ENCODE measurements at regions not wholly inside any gene's neighbourhood (a gene's known extent, or its start where the extent isn't known, plus 50 kb on each side); places are given as distances from the start of the nearest gene placed in this dataset.

DNA sequence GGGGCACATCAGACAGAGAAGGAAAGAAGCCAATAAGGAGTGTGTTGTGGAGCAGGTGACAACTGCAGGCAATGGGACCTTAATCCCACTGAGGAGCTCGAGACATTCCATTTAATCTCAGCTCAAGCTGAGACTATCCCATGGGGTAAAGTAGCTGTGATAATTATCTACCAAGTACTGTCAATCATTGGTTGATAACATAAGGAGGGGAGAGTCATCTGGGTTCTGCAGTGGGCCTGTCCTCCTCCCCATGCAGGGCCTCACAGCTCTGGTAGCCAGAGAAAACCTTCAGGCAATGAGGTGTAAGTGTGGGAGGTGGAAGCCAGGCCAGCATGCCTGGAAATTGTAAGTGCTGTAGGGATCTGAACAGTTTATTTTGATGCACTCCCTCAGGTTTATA lies 375.0 kb upstream of the ARID1B start:
- DNase-seq, result no peak

GRCh38 chr6:156400487-156400886 lies 376.7 kb upstream of the ARID1B start:
- DNase-seq, result no peak

GRCh38 chr6:156398966-156399365 lies 378.2 kb upstream of the ARID1B start:
- DNase-seq, result no peak

GRCh38 chr6:156398371-156398770 lies 378.8 kb upstream of the ARID1B start:
- DNase-seq, result no peak

GRCh38 chr6:156396791-156397418 lies 380.3 kb upstream of the ARID1B start:
- no peak for DNase-seq

GRCh38 chr6:156396068-156396771 lies 381.0 kb upstream of the ARID1B start:
- DNase-seq, result no peak

DNA sequence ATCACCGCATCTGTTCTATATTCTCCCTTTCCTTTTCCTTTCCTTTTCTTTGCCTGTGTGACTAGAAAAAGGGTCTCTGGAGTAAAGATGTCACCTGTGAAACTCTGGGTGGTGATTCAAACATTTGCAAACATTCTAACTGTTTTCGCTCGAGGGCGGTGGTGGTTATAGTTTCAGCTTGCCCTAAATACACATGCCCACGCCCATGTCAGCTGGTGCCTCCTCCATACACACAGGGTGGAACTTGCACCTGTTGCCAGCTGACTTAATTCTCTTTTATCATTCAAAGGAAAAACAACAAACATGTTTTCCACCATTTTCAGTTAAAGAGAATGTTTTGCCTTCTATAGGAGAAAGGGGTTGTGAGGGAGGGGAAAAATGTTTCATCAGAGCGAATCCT lies 381.9 kb upstream of the ARID1B start:
- DNase-seq, result no peak

DNA sequence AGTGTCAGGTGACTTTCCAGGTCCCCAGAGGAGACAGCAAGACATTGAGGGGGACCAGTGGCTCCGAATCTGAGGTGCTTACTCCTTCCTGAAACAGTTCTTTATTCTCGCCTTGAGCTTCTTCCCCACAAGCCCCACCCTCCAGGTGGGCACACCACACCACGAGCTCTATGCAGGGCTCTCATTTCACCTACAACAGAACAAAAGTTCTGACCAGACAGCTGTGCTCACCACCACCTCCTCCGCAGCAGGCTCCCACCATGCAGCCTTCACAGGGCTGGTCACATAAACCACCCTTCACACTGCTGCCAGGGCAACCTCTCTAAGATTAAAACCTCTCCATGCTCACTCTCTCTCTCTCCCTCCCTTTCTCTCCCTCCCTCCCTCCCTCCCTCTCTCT lies 384.5 kb upstream of the ARID1B start:
- no peak for DNase-seq

DNA sequence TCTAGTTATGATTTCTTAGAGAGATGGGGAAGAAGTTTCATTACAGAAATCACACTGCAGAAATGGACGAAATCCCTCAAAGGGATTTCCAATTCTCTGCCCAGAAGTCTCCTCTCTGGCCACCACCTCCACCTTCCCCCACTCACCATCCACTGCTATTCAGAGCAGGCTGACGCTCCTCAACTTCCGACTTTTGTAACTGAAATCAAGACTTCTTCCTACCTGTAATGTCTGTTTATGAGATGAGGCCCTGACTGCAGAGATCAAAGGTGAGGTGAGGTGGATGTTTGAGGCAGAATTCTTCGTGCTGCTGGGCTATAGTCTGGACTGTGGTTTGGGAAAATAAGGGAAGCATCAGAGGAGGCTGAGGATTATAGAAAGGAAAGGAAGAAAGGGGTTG lies 385.2 kb upstream of the ARID1B start:
- no peak for DNase-seq

DNA sequence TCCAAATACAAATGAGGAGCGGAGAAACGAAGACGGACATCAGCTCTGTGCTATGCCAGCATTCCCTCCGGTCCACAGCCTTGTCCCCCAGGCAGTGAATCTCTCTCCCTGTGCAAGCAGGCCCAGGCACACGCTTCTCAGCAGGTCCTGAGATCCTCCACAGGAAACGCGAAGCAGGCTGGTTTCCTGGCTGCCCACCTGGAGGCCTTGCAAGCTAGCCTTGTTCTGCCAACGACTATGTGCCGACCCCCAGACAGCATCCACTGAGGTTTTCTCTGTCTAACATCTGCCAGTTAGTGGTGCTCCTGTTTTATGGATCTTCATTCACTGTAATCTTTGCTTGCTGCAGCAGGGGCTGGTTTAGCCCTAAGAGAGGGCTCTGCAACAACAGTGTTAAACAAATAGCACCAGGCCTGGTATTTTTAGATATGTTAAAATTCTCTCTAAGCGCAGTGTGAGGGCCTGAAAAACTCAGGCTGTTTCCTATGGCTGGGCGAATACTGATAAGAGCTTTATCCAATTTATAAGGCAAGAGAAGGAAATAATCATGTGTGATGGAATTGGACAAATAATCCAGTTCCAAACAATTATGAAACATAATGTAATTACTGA lies 386.0 kb upstream of the ARID1B start:
- DNase-seq, result no peak

DNA sequence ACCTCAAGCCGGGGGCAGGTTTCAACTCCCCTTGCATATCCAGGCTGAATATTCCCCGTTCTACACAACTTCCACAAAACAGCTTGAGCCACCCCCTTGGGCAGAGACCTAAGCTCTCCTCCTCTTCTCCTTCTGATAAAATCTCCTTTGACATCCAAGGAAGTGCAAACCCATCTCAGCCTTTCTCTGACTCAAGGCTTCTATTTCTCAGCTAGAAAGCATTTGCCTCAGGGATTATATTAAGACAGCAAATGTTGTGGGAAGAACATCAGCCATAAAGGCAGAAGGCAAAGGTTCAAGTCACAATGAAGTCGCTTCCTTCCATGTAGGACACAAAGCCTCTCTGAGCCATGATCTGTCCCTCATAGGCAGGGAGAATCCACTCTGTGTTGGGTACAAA lies 386.6 kb upstream of the ARID1B start:
- DNase-seq, result no peak

- no peak for DNase-seq
These were observed 387.9 kb upstream of the ARID1B start for GRCh38 chr6:156389296-156389695.

DNA sequence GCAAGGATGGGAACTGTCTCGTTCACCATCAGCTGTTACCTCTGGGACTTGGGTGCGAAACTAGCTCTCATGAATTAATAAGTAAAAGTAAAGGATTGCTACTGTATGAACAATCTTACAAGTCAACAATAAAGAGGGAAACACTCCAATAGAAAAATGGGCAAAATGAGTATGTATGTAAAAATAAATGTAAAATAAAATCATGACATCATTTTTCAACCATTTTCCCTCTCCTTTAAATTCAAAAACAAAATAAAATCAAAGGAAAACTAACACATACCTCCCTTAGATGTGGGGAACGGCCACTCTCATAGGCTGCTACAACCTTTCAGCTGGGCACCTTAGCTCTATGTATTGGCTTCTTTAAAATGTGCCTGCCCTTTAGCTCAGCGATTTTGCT lies 389.7 kb upstream of the ARID1B start:
- no peak for DNase-seq

DNA sequence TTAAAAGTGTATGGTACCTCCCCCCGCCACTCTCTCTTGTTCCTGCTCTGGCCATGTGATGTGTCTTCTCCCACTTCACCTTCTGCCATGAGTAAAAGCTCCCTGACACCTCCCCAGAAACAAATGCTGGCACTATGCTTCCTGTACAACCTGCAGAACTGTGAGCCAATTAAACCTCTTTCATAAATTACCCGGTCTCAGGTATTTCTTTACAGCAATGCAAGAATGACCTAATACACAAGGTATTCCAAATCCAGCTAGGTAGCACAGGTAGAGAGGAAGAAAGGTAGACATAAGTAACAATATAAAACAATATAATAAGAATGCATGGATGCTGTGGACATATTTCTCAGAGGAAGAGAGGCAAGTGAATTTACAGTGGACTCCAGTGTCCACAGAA lies 394.1 kb upstream of the ARID1B start:
- no peak for DNase-seq

DNA sequence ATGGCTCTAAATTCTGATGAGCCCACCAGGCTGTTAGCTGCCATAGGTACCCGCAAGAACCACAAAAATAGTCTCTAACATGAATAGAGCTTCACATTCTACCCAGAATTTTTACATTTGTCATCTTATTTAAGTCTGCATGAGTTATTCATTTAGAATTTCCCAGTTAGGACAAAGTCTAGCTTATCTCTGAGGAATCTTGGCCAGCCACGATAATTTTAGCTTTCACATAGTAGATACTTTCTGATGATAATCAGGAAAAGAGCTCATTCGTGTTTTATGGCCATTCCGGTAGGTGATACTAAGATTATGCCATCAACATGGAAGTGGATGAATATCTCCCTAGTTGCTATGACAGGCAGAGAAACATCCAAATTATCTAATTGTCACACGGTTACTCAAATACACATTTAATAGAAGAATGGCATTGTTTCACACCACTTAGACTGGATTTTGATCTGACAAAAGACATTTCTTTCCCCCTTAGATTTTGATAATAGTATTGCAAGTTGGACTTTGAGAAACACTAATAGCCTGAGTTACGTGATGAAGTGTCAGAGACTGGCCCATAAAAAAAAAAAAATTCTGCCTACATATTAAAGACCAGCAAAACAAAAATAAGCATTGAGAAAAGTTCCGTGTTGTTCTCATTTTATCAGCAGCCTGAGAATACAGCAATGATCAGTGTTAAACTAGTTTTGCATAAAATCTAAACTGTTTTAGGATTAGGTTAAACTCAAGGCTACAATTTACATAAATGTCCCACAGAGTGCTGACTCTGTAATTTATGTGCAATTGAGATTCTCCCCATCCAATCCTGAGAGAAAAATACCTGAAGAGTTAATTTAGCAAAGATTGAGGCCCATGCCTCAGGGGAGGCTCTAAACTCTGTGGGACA lies 397.5 kb upstream of the ARID1B start:
- DNase-seq, result no peak

GRCh38 chr6:156378853-156379252 lies 398.3 kb upstream of the ARID1B start:
- DNase-seq, result no peak

GRCh38 chr6:156376091-156376490 lies 401.1 kb upstream of the ARID1B start:
- DNase-seq, result no peak

DNA sequence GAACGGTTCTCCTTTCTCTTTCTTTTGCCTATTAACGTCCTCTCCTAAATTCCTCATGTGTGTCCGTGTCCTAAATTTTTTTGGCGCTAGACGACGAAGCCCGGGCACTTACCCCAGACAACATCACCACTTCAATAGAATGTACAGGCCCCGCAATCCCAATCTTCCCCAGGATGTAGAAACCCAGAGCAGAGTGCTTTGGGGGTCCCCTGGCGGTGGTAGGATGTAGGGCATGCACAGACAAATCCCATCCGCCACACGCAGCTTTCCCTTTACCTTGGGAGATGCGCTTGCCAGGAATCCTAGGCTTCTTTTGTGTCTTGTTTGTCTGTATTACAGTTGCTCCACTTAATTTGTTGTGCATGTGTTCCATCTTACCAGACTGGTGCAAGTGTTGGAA lies 417.3 kb upstream of the ARID1B start:
- DNase-seq, result no peak

- no peak for DNase-seq
These were observed 424.3 kb upstream of the ARID1B start for GRCh38 chr6:156352861-156353260.

- no peak for DNase-seq
These were observed 425.7 kb upstream of the ARID1B start for GRCh38 chr6:156351346-156351966.

- no peak for DNase-seq
These were observed 426.8 kb upstream of the ARID1B start for GRCh38 chr6:156350337-156350736.

DNA sequence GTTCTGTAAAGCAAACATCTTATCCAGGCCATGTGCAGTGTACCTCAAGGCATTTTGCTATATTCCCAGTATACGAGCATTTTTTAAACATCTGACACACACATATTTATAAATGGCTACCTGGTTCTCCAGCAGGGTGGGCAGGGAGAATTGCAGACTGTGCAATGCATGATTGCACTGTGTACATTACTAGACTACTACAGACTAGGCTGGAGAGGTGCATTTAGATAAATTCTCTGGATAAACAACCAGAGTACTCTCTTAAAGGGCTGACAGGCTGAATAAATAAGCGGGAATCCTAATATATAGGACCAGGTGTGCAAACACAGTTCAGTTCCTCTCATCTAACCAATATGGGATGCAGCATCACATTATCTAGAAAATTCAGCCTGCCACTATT lies 428.3 kb upstream of the ARID1B start:
- DNase-seq, result no peak

DNA sequence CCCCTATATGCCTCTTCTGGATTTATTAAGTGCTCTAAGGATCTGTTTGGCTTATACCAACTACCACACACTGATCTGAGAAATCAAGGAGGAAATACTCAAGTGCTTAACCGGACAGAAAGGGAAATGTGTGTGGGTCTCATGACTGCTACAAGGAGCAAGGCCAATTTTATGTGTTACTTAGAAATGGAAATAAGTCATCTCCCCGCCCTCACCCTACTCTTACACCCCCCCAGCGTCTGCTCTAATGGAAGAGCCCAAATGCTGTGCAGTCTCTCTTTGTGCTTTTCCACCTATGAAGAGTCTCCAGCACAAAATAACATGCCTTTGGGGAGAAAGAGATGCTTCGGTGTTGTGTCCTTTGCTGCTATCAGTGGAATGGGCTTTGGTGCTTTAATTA lies 428.8 kb upstream of the ARID1B start:
- DNase-seq, result no peak

Data from hematopoietic multipotent progenitor cell treated with erythropoietin and hydrocortisone succinate and interleukin-3 and kit ligand, for 8 days (in vitro differentiated cells).